NB4 (cell line): ENCODE measurements at regions not wholly inside any gene's neighbourhood (a gene's known extent, or its start where the extent isn't known, plus 50 kb on each side); places are given as distances from the start of the nearest gene placed in this dataset.

Experiments used
- DNase-seq: peaks from one replicate; pipeline ENCODE4 v3.0.0; 2010; ENCODE audit warnings: low read depth
- H3K4me3 ChIP-seq: one replicate; pipeline ENCODE4 v1.5.1; 2011; ENCODE audit warnings: mild to moderate bottlenecking, low read depth, low read length, moderate library complexity
- CTCF ChIP-seq: IDR thresholded peaks from one replicate; pipeline ENCODE4 v1.5.1; 2012; ENCODE audit warnings: low read depth, low read length
- MYC ChIP-seq: IDR thresholded peaks from 2 replicates; pipeline ENCODE4 v1.6.1; 2011; ENCODE audit warnings: low read depth, low read length
- POLR2A ChIP-seq: IDR thresholded peaks from 2 replicates; pipeline ENCODE4 v1.6.1; 2011; ENCODE audit warnings: mild to moderate bottlenecking; ENCODE audit not compliant: insufficient read length; ENCODE audit errors: extremely low read depth
- TF ChIP-seq, protein P1 (sequence below): IDR thresholded peaks from 2 replicates; pipeline ENCODE4 v1.6.1; 2011; ENCODE audit warnings: low read depth, low read length

DNA sequence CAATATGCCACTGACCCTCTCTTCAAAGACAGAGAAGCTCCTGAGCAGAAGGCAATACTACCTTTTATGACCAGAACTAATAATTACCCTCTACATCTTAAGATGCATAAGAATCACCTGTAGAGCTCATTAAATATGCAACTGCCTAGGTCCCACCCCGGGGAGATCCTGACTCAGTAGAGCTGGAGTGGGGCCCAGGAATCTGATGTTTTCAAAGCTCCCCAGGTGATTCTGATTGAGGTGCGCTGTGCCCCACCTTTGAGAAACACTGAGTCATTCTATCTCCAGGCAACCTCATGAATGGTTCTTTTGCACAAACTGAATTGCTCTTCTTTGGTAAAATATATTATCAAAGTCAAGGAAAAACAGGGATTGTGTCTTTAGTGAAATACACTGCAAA lies 149.3 kb upstream of the BMP4 start:
- TF ChIP-seq CTCF (no peak), POLR2A (no peak), MYC (no peak)
- TF ChIP-seq, protein P1, sequence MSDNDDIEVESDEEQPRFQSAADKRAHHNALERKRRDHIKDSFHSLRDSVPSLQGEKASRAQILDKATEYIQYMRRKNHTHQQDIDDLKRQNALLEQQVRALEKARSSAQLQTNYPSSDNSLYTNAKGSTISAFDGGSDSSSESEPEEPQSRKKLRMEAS: no peak
- DNase-seq: no peak
- no peak overlapping the region for H3K4me3 ChIP-seq

GRCh38 chr14:54106661-54107377 lies 150.2 kb upstream of the BMP4 start:
- H3K4me3 ChIP-seq: no peak overlapping the region
- DNase-seq: no peak
- no peak for TF ChIP-seq POLR2A
- no peak for TF ChIP-seq CTCF
- TF ChIP-seq, protein P1: no peak
- TF ChIP-seq MYC: no peak

GRCh38 chr14:54108481-54109471 lies 152.2 kb upstream of the BMP4 start:
- no peak overlapping the region for H3K4me3 ChIP-seq
- no peak for TF ChIP-seq MYC
- TF ChIP-seq, protein P1: no peak
- TF ChIP-seq POLR2A: no peak
- no peak for TF ChIP-seq CTCF

DNA sequence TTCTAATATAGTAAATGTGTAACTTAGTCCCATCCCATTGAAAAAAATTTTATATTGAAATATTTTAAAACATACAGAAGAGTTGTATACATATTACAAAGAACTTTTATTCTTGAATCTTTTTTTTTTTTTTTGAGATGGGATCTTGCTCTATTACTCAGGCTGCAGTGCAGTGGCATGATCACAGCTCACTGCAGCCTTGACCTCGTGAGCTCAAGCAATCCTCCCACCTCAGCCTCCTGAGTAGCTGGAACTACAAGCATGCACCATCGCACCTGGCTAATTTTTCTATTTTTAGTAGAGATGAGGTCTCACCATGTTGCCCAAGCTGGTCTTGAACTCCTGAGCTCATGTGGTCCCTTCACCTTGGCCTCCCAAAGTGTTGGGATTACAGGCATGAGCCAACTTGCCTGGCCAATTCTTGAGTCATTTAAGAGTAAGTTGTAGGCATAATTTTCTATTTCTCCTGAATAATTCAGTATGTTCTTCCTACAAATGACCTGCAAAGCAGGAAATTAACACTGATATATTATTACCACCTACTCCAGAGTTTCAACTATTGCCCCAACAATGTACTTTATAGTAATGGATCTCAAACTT lies 153.0 kb upstream of the BMP4 start:
- TF ChIP-seq CTCF (no peak), POLR2A (no peak)
- DNase-seq: no peak
- no peak overlapping the region for H3K4me3 ChIP-seq

More at GRCh38 chr14:54108481-54109471, 152.2 kb upstream of the BMP4 start:
- DNase-seq: no peak

DNA sequence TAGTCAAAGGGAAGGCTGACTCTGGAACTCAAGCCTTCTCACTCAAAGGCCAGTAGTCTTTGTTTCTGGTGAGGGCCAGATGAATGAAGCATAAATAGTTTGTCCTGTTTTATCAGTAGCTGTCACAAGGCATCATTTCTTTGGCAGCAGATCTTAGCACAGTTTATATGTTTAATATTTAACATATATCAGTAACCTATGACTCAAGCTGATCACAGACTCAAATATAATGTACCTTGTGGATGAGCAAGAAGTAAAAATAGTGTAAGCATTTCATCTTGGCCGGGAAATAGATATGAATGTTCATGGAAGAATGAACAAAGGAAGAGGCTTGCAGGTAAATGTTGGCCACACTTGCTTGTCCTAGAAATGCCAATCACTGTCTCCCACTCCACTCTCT lies 158.3 kb upstream of the BMP4 start:
- no peak for DNase-seq
- H3K4me3 ChIP-seq: no peak overlapping the region
- TF ChIP-seq, protein P1: no peak
- no peak for TF ChIP-seq MYC
- no peak for TF ChIP-seq CTCF
- no peak for TF ChIP-seq POLR2A
